ENCODE measurements at regions not wholly inside any gene's neighbourhood (a gene's known extent, or its start where the extent isn't known, plus 50 kb on each side); places are given as distances from the start of the nearest gene placed in this dataset.

DNA sequence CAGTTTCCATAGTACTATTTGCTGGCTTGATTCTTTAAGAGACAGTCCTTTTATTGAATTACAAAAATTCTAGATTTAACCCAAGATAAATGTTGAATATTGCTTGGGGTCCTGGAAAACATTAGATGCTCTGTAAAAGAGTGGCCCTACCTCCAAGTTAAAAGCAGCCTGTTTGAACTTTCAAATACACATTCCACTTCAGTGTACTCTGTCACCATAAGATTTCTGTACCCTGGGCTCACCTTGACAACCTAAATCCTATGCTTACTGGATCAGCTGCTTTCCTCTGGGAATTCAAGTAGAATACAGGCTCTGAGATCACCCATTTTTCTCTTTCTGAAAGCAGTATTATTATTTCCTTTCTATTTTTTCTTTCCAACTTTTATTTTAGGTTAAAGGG lies 107.7 kb upstream of the DCN start:
- TF ChIP-seq, protein P1, sequence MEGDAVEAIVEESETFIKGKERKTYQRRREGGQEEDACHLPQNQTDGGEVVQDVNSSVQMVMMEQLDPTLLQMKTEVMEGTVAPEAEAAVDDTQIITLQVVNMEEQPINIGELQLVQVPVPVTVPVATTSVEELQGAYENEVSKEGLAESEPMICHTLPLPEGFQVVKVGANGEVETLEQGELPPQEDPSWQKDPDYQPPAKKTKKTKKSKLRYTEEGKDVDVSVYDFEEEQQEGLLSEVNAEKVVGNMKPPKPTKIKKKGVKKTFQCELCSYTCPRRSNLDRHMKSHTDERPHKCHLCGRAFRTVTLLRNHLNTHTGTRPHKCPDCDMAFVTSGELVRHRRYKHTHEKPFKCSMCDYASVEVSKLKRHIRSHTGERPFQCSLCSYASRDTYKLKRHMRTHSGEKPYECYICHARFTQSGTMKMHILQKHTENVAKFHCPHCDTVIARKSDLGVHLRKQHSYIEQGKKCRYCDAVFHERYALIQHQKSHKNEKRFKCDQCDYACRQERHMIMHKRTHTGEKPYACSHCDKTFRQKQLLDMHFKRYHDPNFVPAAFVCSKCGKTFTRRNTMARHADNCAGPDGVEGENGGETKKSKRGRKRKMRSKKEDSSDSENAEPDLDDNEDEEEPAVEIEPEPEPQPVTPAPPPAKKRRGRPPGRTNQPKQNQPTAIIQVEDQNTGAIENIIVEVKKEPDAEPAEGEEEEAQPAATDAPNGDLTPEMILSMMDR (IDR thresholded peaks at IDR 0.05), result no peak
- TF ChIP-seq EZH2 (IDR thresholded peaks at IDR 0.05; ENCODE audit: borderline replicate concordance, insufficient read depth, low read depth, low read length, poor library complexity, severe bottlenecking), result no peak
